HepG2 (cell line): ENCODE measurements at regions not wholly inside any gene's neighbourhood (a gene's known extent, or its start where the extent isn't known, plus 50 kb on each side); places are given as distances from the start of the nearest gene placed in this dataset.

Experiments used
- ATAC-seq: fragments of 200-7000 bp; cut with Tn5 transposase; 3 replicates; pipeline ENCODE4 v1.9.1; 2020; ENCODE audit warnings: mild to moderate bottlenecking, moderate library complexity
- BruUV-seq: library from RNA; stranded (reverse); fragments of 400-500 nt; replicated peaks from 2 replicates; lab custom pipeline; 2021; lab: Mats Ljungman, UMichigan
- CTCF ChIA-PET: fragments of 300-600 bp; formaldehyde crosslinking; extraction: SDS; loops from one replicate; lab custom pipeline; 2021; ENCODE audit warnings: low total read pairs, inconsistent platforms, low intra/inter-chr PET ratio; lab: Yijun Ruan, JAX
- POLR2A ChIA-PET: fragments of 350-600 bp; sonication (Branson Sonifier 250); formaldehyde crosslinking; loops from one replicate; lab custom pipeline; 2020; ENCODE audit warnings: antibody characterized with exemption, inconsistent platforms; lab: Yijun Ruan, JAX
- DNase-seq: peaks from one replicate; pipeline ENCODE4 v3.0.0-alpha.2; 2015; ENCODE audit warnings: low spot score
- FAIRE-seq: peaks from 3 replicates; lab custom pipeline; 2011; peaks lifted over from hg19 to GRCh38; lab: Jason Lieb, UNC
- H2AFZ ChIP-seq: one replicate; pipeline ENCODE4 v1.6.1; 2011; ENCODE audit warnings: low read length, inconsistent platforms
- H3K27ac ChIP-seq: fragments of 300-600 bp; 3 replicates; pipeline ENCODE4 v1.8.0; 2011; ENCODE audit warnings: mixed run types, mild to moderate bottlenecking, mixed read lengths, low read length, inconsistent platforms; ENCODE audit not compliant: insufficient read depth; ENCODE audit errors: extremely low read length
- H3K27me3 ChIP-seq, 2 experiments: fragments of 200-600 bp in 1 of 2; 2 replicates in 1 of 2; 3 replicates in 1 of 2; pipeline versions ENCODE4 v1.6.0 to v1.8.0; 2011; ENCODE audit warnings: low read length in 2 of 2, mild to moderate bottlenecking in 2 of 2, moderate library complexity in 2 of 2, inconsistent platforms in 1 of 2; ENCODE audit not compliant: insufficient read depth in 2 of 2, control insufficient read depth in 1 of 2
- H3K36me3 ChIP-seq, 2 experiments: fragments of 200-600 bp in 1 of 2; replicated peaks in 1 of 2; 2 replicates in 1 of 2; 3 replicates in 1 of 2; pipeline versions ENCODE4 v1.5.1 to v1.8.0; 2011; ENCODE audit warnings: low read length in 2 of 2, inconsistent platforms in 1 of 2; ENCODE audit not compliant: insufficient read depth in 2 of 2, control insufficient read depth in 1 of 2
- H3K4me1 ChIP-seq: 2 replicates; pipeline ENCODE4 v1.5.1; 2012; ENCODE audit warnings: low read length, inconsistent platforms; ENCODE audit not compliant: insufficient read depth
- H3K4me2 ChIP-seq: 2 replicates; pipeline ENCODE4 v1.6.0; 2011; ENCODE audit warnings: low read depth, low read length, inconsistent platforms
- H3K4me3 ChIP-seq, 3 experiments: fragments of 200-600 bp in 1 of 3; sonication (generic), shearing (Covaris generic) in 1 of 3; replicated peaks in 1 of 3; 2 replicates each; pipeline ENCODE4 v1.5.1; 2011 to 2016; ENCODE audit warnings: low read length in 3 of 3, inconsistent platforms in 2 of 3, low read depth in 2 of 3, mild to moderate bottlenecking in 2 of 3, control low read depth in 1 of 3, mixed read lengths in 1 of 3; ENCODE audit not compliant: insufficient read depth in 1 of 3
- H3K79me2 ChIP-seq: one replicate; pipeline ENCODE4 v1.6.1; 2011; ENCODE audit warnings: low read length, inconsistent platforms; ENCODE audit not compliant: insufficient read depth
- H3K9ac ChIP-seq: 2 replicates; pipeline ENCODE4 v1.6.0; 2011; ENCODE audit warnings: mild to moderate bottlenecking, low read depth, low read length, inconsistent platforms; ENCODE audit not compliant: insufficient read depth
- H3K9me3 ChIP-seq: 2 replicates; pipeline ENCODE4 v1.5.1; 2012; ENCODE audit warnings: mild to moderate bottlenecking, low read length
- H4K20me1 ChIP-seq: 2 replicates; pipeline ENCODE4 v1.6.0; 2011; ENCODE audit warnings: inconsistent platforms, mild to moderate bottlenecking, low read length, moderate library complexity; ENCODE audit not compliant: insufficient read depth
- ATM ChIP-seq: fragments of 450-650 bp; IDR thresholded peaks from 2 replicates; pipeline ENCODE4 v1.7.1; 2017; ENCODE audit warnings: mild to moderate bottlenecking, borderline replicate concordance
- CREBL2 ChIP-seq: sonication (generic); formaldehyde crosslinking; IDR thresholded peaks from 2 replicates; pipeline ENCODE4 v1.8.1; 2023; ENCODE audit warnings: missing genetic modification reagents, mild to moderate bottlenecking, borderline replicate concordance
- CREM ChIP-seq, 2 experiments: sonication (generic) in 1 of 2; formaldehyde crosslinking in 1 of 2; IDR thresholded peaks; 2 replicates each; pipeline versions ENCODE4 v1.4.0 to v1.6.1; 2016 to 2020; ENCODE audit warnings: antibody characterized with exemption in 1 of 2, mild to moderate bottlenecking in 1 of 2, missing genetic modification reagents in 1 of 2
- GPN1 ChIP-seq: sonication (generic); formaldehyde crosslinking; IDR thresholded peaks from 2 replicates; pipeline ENCODE4 v1.5.1; 2020; ENCODE audit warnings: missing genetic modification reagents, borderline replicate concordance
- HINFP ChIP-seq: sonication (generic); formaldehyde crosslinking; IDR thresholded peaks from 2 replicates; pipeline ENCODE4 v1.4.0; 2020; ENCODE audit warnings: low read depth, mild to moderate bottlenecking, missing genetic modification reagents
- KAT7 ChIP-seq: IDR thresholded peaks from 2 replicates; pipeline ENCODE4 v1.6.1; 2018; ENCODE audit warnings: borderline replicate concordance, missing compliant biosample characterization
- MXI1 ChIP-seq: IDR thresholded peaks from 3 replicates; pipeline ENCODE4 v1.6.1; 2012; ENCODE audit warnings: low read depth, low read length, inconsistent platforms, borderline replicate concordance
- NFAT5 ChIP-seq: sonication (generic); formaldehyde crosslinking; IDR thresholded peaks from 2 replicates; pipeline ENCODE4 v1.4.0; 2020; ENCODE audit warnings: missing genetic modification reagents
- NRL ChIP-seq: sonication (generic); formaldehyde crosslinking; IDR thresholded peaks from 2 replicates; pipeline ENCODE4 v1.5.0; 2020; ENCODE audit warnings: missing genetic modification reagents, mild to moderate bottlenecking, moderate library complexity, borderline replicate concordance
- REXO4 ChIP-seq: sonication (generic); formaldehyde crosslinking; IDR thresholded peaks from 2 replicates; pipeline ENCODE4 v1.8.0; 2022; ENCODE audit warnings: missing genetic modification reagents, mild to moderate bottlenecking, borderline replicate concordance
- ZGPAT ChIP-seq: IDR thresholded peaks from 2 replicates; pipeline ENCODE4 v1.6.1; 2016; ENCODE audit warnings: mild to moderate bottlenecking
- ZNF335 ChIP-seq: sonication (generic); formaldehyde crosslinking; IDR thresholded peaks from 2 replicates; pipeline ENCODE4 v1.4.0; 2020; ENCODE audit warnings: missing genetic modification reagents
- ZNF616 ChIP-seq: sonication (generic); formaldehyde crosslinking; IDR thresholded peaks from 2 replicates; pipeline ENCODE4 v1.5.0; 2020; ENCODE audit warnings: low read depth, mild to moderate bottlenecking, missing genetic modification reagents
- ZNF749 ChIP-seq: sonication (generic); formaldehyde crosslinking; IDR thresholded peaks from 2 replicates; pipeline ENCODE4 v1.8.0; 2022; ENCODE audit warnings: mild to moderate bottlenecking, missing genetic modification reagents, moderate library complexity, borderline replicate concordance
- WGBS: methylation state at CpG from one replicate; pipeline ENCODE4 v1.1.6; 2017; ENCODE audit warnings: low lambda C conversion rate; 5-methylcytosine and 5-hydroxymethylcytosine counted together
- in situ Hi-C: cut with HindIII; loops from 2 replicates; pipeline ENCODE4 v1.10.0; 2017; ENCODE audit warnings: low pct_unique_long_range_greater_than_20kb; ENCODE audit not compliant: extremely low pct_ligation_motif_present
- intact Hi-C: fragments of 100-400 bp; cut with micrococcal nuclease; formaldehyde crosslinking; loops from one replicate; pipeline ENCODE4 v1.10.0; 2022; ENCODE audit not compliant: unreplicated experiment

GRCh38 chr5:174309131-174309795 is 263.8 kb downstream of the NSG2 start:
- Histone ChIP-seq H3K27ac (no peak overlapping the region), H4K20me1 (no peaks in the 10 kb centered on the region), H3K9ac (no peak overlapping the region), H3K79me2 (no peaks in the 10 kb centered on the region), H3K4me3 (no peak overlapping the region), H3K9me3 (no peaks in the 10 kb centered on the region), H3K4me1 (no peaks in the 10 kb centered on the region), H2AFZ (no peak overlapping the region), H3K36me3 (no peaks in the 10 kb centered on the region), H3K4me2 (no peak overlapping the region), H3K27me3 (peaks cover 2 to 39% of the 10 kb centered on the region in 2 experiments; a peak in 4 of 5 replicates)
- ChIA-PET CTCF (no interaction called here), POLR2A (no interaction called here)
- intact Hi-C loops (no loop called here), in situ Hi-C loops (no loop called here)
- 21% methylated on average over 10 of the region's 14 CpGs for WGBS
- FAIRE-seq (no peak), ATAC-seq (no peak), DNase-seq (no peak)
- no TSS peak for BruUV-seq
- no peak for TF ChIP-seq KAT7 (CRISPR knock-in tag)
- no peak for TF ChIP-seq CREM (IDR thresholded peaks at IDR 0.05)
- TF ChIP-seq CREM (CRISPR knock-in tag; IDR thresholded peaks at IDR 0.05), result no peak
- TF ChIP-seq GPN1, result no peak
- TF ChIP-seq REXO4, result no peak
- TF ChIP-seq ZNF616, result no peak
- no peak for TF ChIP-seq ATM
- TF ChIP-seq ZGPAT, result no peak
- TF ChIP-seq HINFP (CRISPR knock-in tag), result no peak
- TF ChIP-seq NRL (CRISPR knock-in tag), result no peak
- TF ChIP-seq NFAT5 (CRISPR knock-in tag), result no peak
- TF ChIP-seq CREBL2 (CRISPR knock-in tag), result no peak
- TF ChIP-seq MXI1, result no peak
- TF ChIP-seq ZNF749 (CRISPR knock-in tag), result no peak
- no peak for TF ChIP-seq ZNF335 (CRISPR knock-in tag)
